ENCODE measurements at regions not wholly inside any gene's neighbourhood (a gene's known extent, or its start where the extent isn't known, plus 50 kb on each side); places are given as distances from the start of the nearest gene placed in this dataset.

DNA sequence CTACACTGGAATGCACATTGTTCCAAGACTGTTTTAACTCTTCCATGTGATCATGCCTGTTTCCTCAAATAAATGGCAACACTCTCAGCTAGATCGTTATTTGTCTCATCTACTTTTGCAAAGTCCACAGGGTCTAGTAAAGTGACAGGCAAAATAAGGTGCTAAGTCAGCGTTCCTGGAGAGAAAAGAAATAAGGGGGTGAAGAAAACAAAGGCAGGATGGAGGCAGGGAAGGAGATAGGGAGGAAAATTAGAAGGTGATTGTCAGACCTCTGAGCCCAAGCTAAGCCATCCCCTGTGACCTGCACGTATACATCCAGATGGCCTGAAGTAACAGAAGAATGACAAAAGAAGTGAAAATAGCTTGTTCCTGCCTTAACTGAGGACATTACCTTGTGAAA is 132.1 kb downstream of the RAB38 start:
- H3K36me3 ChIP-seq = no peaks in the 10 kb centered on the region
- ATAC-seq = no peak
- in situ Hi-C loops (cut with MboI; ENCODE audit: low sequenced_read_pairs in 4 of 4) = no loop called here
- H3K9me3 ChIP-seq = no peaks in the 10 kb centered on the region
- TF ChIP-seq POLR2A (IDR thresholded peaks at IDR 0.05) = no peak
- TF ChIP-seq, protein P1, sequence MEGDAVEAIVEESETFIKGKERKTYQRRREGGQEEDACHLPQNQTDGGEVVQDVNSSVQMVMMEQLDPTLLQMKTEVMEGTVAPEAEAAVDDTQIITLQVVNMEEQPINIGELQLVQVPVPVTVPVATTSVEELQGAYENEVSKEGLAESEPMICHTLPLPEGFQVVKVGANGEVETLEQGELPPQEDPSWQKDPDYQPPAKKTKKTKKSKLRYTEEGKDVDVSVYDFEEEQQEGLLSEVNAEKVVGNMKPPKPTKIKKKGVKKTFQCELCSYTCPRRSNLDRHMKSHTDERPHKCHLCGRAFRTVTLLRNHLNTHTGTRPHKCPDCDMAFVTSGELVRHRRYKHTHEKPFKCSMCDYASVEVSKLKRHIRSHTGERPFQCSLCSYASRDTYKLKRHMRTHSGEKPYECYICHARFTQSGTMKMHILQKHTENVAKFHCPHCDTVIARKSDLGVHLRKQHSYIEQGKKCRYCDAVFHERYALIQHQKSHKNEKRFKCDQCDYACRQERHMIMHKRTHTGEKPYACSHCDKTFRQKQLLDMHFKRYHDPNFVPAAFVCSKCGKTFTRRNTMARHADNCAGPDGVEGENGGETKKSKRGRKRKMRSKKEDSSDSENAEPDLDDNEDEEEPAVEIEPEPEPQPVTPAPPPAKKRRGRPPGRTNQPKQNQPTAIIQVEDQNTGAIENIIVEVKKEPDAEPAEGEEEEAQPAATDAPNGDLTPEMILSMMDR (IDR thresholded peaks at IDR 0.05 in 4 of 5, conservative IDR thresholded peaks at IDR 0.05 in 1 of 5) = no peak
- no peak overlapping the region for H3K27ac ChIP-seq
- DNase-seq = no peak
- no peak overlapping the region for H3K4me3 ChIP-seq
- H3K27me3 ChIP-seq = peaks cover 0 to 2% (median 0%) of the 10 kb centered on the region in 3 donors
- intact Hi-C loops (cut with DNase I; ENCODE audit: low total_unique reads) = no loop called here
- no peaks in the 10 kb centered on the region for H3K4me1 ChIP-seq

DNA sequence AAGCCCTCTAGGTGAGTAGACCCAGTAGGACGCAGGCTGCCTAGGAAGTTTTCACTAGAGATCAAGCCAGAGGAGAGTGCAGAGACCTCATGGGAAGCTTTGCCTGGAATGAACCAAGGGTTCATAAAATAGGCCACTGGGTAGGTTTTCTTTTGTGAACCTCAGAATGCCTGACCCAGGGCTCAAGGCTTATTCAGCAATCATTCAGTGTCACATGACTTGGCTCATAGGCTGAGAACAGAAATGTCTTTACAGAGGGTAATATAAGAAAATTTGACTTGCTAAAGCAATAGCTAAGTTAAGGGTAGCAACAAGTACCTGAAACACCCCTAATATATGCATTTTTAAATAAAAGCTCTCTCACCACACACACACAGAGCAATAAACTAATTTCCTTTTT is 132.6 kb downstream of the RAB38 start:
- H3K36me3 ChIP-seq = no peaks in the 10 kb centered on the region
- TF ChIP-seq POLR2A (IDR thresholded peaks at IDR 0.05) = no peak
- TF ChIP-seq, protein P1 (IDR thresholded peaks at IDR 0.05 in 4 of 5, conservative IDR thresholded peaks at IDR 0.05 in 1 of 5) = no peak
- intact Hi-C loops (cut with DNase I; ENCODE audit: low total_unique reads) = no loop called here
- no peaks in the 10 kb centered on the region for H3K9me3 ChIP-seq
- no peak overlapping the region for H3K27ac ChIP-seq
- H3K4me1 ChIP-seq = no peaks in the 10 kb centered on the region
- peaks cover 0 to 2% (median 0%) of the 10 kb centered on the region in 3 donors for H3K27me3 ChIP-seq
- DNase-seq (no peak), ATAC-seq (no peak)
- in situ Hi-C loops (cut with MboI; ENCODE audit: low sequenced_read_pairs in 4 of 4) = no loop called here
- no peak overlapping the region for H3K4me3 ChIP-seq

DNA sequence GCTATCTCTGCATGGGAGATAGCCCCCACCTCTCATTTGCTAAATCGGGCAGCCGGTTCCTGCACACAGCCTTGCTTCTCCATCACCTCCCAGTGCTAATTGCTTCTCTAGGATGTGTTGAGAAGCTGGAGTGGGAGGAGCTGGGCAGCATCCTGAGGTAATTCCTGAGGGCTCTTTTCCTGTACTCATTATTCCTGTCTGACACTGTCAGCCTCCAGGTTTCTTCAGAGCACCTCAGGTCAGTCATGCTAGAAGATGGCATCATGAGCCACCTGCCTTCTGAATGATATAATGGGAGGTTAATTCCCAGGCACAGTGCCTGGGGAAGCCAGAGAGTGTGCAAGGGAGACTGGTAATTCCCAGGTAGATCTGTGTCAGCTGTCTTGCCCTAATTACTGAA is 133.0 kb downstream of the RAB38 start:
- ATAC-seq = no peak
- Histone ChIP-seq H3K36me3 (no peaks in the 10 kb centered on the region), H3K9me3 (no peaks in the 10 kb centered on the region), H3K27me3 (peaks cover 0 to 2% (median 0%) of the 10 kb centered on the region in 3 donors), H3K4me1 (no peaks in the 10 kb centered on the region), H3K27ac (no peak overlapping the region), H3K4me3 (no peak overlapping the region)
- no peak for DNase-seq
- TF ChIP-seq, protein P1 (IDR thresholded peaks at IDR 0.05 in 4 of 5, conservative IDR thresholded peaks at IDR 0.05 in 1 of 5) = no peak
- TF ChIP-seq POLR2A (IDR thresholded peaks at IDR 0.05) = no peak
- intact Hi-C loops (cut with DNase I; ENCODE audit: low total_unique reads) = no loop called here
- in situ Hi-C loops (cut with MboI; ENCODE audit: low sequenced_read_pairs in 4 of 4) = no loop called here

DNA sequence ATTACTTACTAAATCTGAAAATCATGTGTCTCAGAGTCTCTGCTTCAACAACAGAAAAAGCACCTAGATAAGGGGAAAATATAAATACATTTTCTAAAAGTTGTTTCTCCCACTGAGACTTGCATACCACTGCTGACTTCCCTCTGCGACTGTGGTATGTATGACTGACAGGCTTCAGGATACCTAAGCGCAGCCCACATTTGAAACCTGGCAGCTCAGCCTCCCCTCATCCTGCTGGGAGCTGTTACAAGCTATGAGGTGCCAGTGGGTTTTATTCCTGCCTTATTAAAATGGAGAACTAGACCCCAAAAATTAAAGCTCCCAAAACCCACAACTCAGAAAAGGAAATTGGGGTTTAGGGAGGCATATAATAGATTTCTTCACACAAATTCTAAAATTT is 133.6 kb downstream of the RAB38 start:
- H3K4me3 ChIP-seq = no peak overlapping the region
- intact Hi-C loops (cut with DNase I; ENCODE audit: low total_unique reads) = no loop called here
- H3K27me3 ChIP-seq = peaks cover 0 to 2% (median 0%) of the 10 kb centered on the region in 3 donors
- H3K36me3 ChIP-seq = no peaks in the 10 kb centered on the region
- H3K4me1 ChIP-seq = no peaks in the 10 kb centered on the region
- H3K27ac ChIP-seq = no peak overlapping the region
- no peaks in the 10 kb centered on the region for H3K9me3 ChIP-seq
- DNase-seq (no peak), ATAC-seq (no peak)
- in situ Hi-C loops (cut with MboI; ENCODE audit: low sequenced_read_pairs in 4 of 4) = no loop called here
- no peak for TF ChIP-seq POLR2A (IDR thresholded peaks at IDR 0.05)
- TF ChIP-seq, protein P1 (IDR thresholded peaks at IDR 0.05 in 4 of 5, conservative IDR thresholded peaks at IDR 0.05 in 1 of 5) = no peak

DNA sequence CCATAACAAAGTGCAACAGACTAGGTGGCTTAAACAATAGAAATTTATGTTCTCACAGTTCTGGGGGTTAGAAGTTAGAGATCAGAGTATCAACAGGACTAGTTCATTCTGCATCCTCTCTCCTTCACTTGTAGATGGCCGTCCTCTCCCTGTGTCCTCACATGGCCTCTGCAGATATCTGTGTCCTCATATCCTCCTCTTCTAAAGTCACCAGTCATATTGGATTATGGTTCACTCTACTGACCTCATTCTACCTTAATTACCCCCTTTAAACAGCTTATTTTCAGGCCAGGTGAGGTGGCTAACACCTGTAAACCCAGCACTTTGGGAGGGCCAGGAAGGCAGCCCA is 135.1 kb downstream of the RAB38 start:
- Histone ChIP-seq H3K9me3 (no peaks in the 10 kb centered on the region), H3K36me3 (no peaks in the 10 kb centered on the region), H3K4me1 (no peaks in the 10 kb centered on the region), H3K4me3 (no peak overlapping the region), H3K27ac (no peak overlapping the region), H3K27me3 (peaks cover 0 to 2% (median 0%) of the 10 kb centered on the region in 3 donors)
- TF ChIP-seq POLR2A (IDR thresholded peaks at IDR 0.05) = no peak
- TF ChIP-seq, protein P1 (IDR thresholded peaks at IDR 0.05 in 4 of 5, conservative IDR thresholded peaks at IDR 0.05 in 1 of 5) = no peak
- intact Hi-C loops (cut with DNase I; ENCODE audit: low total_unique reads) = no loop called here
- ATAC-seq (no peak), DNase-seq (no peak)
- in situ Hi-C loops (cut with MboI; ENCODE audit: low sequenced_read_pairs in 4 of 4) = no loop called here
